ENCODE measurements at regions not wholly inside any gene's neighbourhood (a gene's known extent, or its start where the extent isn't known, plus 50 kb on each side); places are given as distances from the start of the nearest gene placed in this dataset.

- no peak for TF ChIP-seq CTCF (conservative IDR thresholded peaks at IDR 0.05)
- H3K27ac ChIP-seq, result no peak overlapping the region
Observed at GRCh38 chr22:22388090-22388489, 120.5 kb downstream of the ZNF280B start.

GRCh38 chr22:22388494-22388893 is 120.0 kb downstream of the ZNF280B start:
- no peak overlapping the region for H3K27ac ChIP-seq
- TF ChIP-seq CTCF (conservative IDR thresholded peaks at IDR 0.05), result no peak

GRCh38 chr22:22389467-22389866 is 119.1 kb downstream of the ZNF280B start:
- no peak overlapping the region for H3K27ac ChIP-seq
- TF ChIP-seq CTCF (conservative IDR thresholded peaks at IDR 0.05), result no peak

- TF ChIP-seq CTCF (conservative IDR thresholded peaks at IDR 0.05), result no peak
- no peak overlapping the region for H3K27ac ChIP-seq
Observed at GRCh38 chr22:22390989-22391388, 117.6 kb downstream of the ZNF280B start.

GRCh38 chr22:22391543-22391942 is 117.0 kb downstream of the ZNF280B start:
- TF ChIP-seq CTCF (conservative IDR thresholded peaks at IDR 0.05), result no peak

GRCh38 chr22:22392131-22392530 is 116.4 kb downstream of the ZNF280B start:
- TF ChIP-seq CTCF (conservative IDR thresholded peaks at IDR 0.05), result no peak
- no peak overlapping the region for H3K27ac ChIP-seq

More at GRCh38 chr22:22391543-22391942, 117.0 kb downstream of the ZNF280B start:
- no peak overlapping the region for H3K27ac ChIP-seq

GRCh38 chr22:22394591-22394990 is 114.0 kb downstream of the ZNF280B start:
- no peak for TF ChIP-seq CTCF (conservative IDR thresholded peaks at IDR 0.05)
- no peak overlapping the region for H3K27ac ChIP-seq

- no peak for TF ChIP-seq CTCF (conservative IDR thresholded peaks at IDR 0.05)
- no peak overlapping the region for H3K27ac ChIP-seq
Observed at GRCh38 chr22:22395245-22395644, 113.3 kb downstream of the ZNF280B start.

All from VCaP (cell line).